Mucosa of gallbladder (tissue), 1 donor: ENCODE measurements at regions not wholly inside any gene's neighbourhood (a gene's known extent, or its start where the extent isn't known, plus 50 kb on each side); places are given as distances from the start of the nearest gene placed in this dataset.

Experiments used
- DNase-seq: peaks from one replicate; pipeline ENCODE4 v3.0.0-alpha.2; 2020; ENCODE audit warnings: low spot score
- donor health status: DM: no; HTN: no; CAD: no.

GRCh38 chr11:81036168-81036870 is 1595.5 kb upstream of the TENM4 start:
- DNase-seq: no peak

- DNase-seq: no peak
Measured at GRCh38 chr11:81033779-81034540, 1593.1 kb upstream of the TENM4 start.

- DNase-seq: no peak
Measured at GRCh38 chr11:81032906-81033305, 1592.1 kb upstream of the TENM4 start.

GRCh38 chr11:81030186-81030585 is 1589.4 kb upstream of the TENM4 start:
- DNase-seq: no peak

GRCh38 chr11:81026032-81026431 is 1585.2 kb upstream of the TENM4 start:
- no peak for DNase-seq

GRCh38 chr11:81022057-81022456 is 1581.2 kb upstream of the TENM4 start:
- DNase-seq: no peak

- DNase-seq: no peak
Measured at GRCh38 chr11:81010631-81011030, 1569.8 kb upstream of the TENM4 start.

- DNase-seq: no peak
Measured at GRCh38 chr11:81007046-81007445, 1566.2 kb upstream of the TENM4 start.

- DNase-seq: no peak
Measured at GRCh38 chr11:81005595-81005994, 1564.8 kb upstream of the TENM4 start.

- no peak for DNase-seq
Measured at GRCh38 chr11:81004576-81004975, 1563.7 kb upstream of the TENM4 start.

- DNase-seq: no peak
Measured at GRCh38 chr11:81002374-81002773, 1561.5 kb upstream of the TENM4 start.

- DNase-seq: no peak
Measured at GRCh38 chr11:81000735-81001134, 1559.9 kb upstream of the TENM4 start.

GRCh38 chr11:81000334-81000733 is 1559.5 kb upstream of the TENM4 start:
- DNase-seq: no peak

GRCh38 chr11:80995523-80995922 is 1554.7 kb upstream of the TENM4 start:
- DNase-seq: no peak

- no peak for DNase-seq
Measured at GRCh38 chr11:80993536-80993935, 1552.7 kb upstream of the TENM4 start.

GRCh38 chr11:80990885-80991284 is 1550.1 kb upstream of the TENM4 start:
- no peak for DNase-seq

- no peak for DNase-seq
Measured at GRCh38 chr11:80987171-80987570, 1546.3 kb upstream of the TENM4 start.

GRCh38 chr11:80986421-80987074 is 1545.7 kb upstream of the TENM4 start:
- DNase-seq: no peak

GRCh38 chr11:80980227-80980626 is 1539.4 kb upstream of the TENM4 start:
- no peak for DNase-seq

- DNase-seq: no peak
Measured at GRCh38 chr11:80973786-80974185, 1533.0 kb upstream of the TENM4 start.

- DNase-seq: no peak
Measured at GRCh38 chr11:80970037-80970436, 1529.2 kb upstream of the TENM4 start.

- no peak for DNase-seq
Measured at GRCh38 chr11:80967649-80968048, 1526.8 kb upstream of the TENM4 start.
